Mammary epithelial cell (primary cell): ENCODE measurements at regions not wholly inside any gene's neighbourhood (a gene's known extent, or its start where the extent isn't known, plus 50 kb on each side); places are given as distances from the start of the nearest gene placed in this dataset.

Experiments used
- EZH2 ChIP-seq: IDR thresholded peaks from 2 replicates; pipeline ENCODE4 v1.6.1; 2012; ENCODE audit warnings: low read length, inconsistent platforms, borderline replicate concordance
- TF ChIP-seq, protein P1 (sequence below), 2 donors: IDR thresholded peaks in 1 of 2; conservative IDR thresholded peaks in 1 of 2; 2 replicates each; pipeline ENCODE4 v1.5.1; 2011 to 2012; ENCODE audit warnings: inconsistent platforms in 2 of 2, low read length in 2 of 2, mild to moderate bottlenecking in 2 of 2, control low read depth in 1 of 2, low read depth in 1 of 2; ENCODE audit not compliant: insufficient read depth in 1 of 2; ENCODE audit errors: extremely low read depth in 1 of 2

DNA sequence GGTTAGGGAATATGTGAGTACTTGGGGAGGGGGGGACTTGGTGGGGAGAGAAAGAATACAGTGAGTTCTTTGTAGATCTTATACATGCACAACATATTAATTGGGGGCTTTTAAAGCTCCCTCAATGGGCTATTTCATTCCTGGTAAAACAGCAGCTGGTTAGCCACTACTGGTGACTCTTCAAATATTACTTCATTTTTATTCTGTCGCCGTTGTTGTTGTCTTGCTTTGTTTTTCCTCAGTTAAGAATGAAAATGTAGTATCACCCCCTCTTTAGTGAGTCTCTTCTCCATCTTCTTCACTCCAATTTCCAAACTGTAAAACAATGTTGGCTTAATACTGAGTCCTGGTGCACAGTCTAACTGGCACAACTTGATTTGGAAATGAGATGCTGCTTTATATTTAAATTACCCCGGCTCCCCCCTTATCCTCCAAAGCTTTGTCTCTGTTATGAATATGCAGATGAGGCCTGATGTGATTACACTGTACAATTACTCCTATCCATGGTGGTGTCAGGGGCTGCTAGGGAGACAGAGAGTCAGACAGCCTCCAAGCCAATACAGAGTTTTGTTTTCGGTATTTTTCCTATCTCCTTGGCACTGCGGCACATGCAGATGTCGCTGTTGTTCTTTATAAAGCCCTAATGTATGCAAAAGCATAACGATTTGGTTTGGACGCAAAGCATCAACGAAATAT, 256.9 kb upstream of the PMFBP1 start:
- TF ChIP-seq, protein P1, sequence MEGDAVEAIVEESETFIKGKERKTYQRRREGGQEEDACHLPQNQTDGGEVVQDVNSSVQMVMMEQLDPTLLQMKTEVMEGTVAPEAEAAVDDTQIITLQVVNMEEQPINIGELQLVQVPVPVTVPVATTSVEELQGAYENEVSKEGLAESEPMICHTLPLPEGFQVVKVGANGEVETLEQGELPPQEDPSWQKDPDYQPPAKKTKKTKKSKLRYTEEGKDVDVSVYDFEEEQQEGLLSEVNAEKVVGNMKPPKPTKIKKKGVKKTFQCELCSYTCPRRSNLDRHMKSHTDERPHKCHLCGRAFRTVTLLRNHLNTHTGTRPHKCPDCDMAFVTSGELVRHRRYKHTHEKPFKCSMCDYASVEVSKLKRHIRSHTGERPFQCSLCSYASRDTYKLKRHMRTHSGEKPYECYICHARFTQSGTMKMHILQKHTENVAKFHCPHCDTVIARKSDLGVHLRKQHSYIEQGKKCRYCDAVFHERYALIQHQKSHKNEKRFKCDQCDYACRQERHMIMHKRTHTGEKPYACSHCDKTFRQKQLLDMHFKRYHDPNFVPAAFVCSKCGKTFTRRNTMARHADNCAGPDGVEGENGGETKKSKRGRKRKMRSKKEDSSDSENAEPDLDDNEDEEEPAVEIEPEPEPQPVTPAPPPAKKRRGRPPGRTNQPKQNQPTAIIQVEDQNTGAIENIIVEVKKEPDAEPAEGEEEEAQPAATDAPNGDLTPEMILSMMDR (conservative IDR thresholded peaks at IDR 0.05 in 1 of 2, IDR thresholded peaks at IDR 0.05 in 1 of 2; ENCODE audit: extremely low read depth in 1 of 2, insufficient read depth in 1 of 2, low read depth in 1 of 2, low read length in 2 of 2), result no peak
- no peak for TF ChIP-seq EZH2
